PFSK-1 (cell line): ENCODE measurements at regions not wholly inside any gene's neighbourhood (a gene's known extent, or its start where the extent isn't known, plus 50 kb on each side); places are given as distances from the start of the nearest gene placed in this dataset.

Experiments
- FOXP2 ChIP-seq: optimal IDR thresholded peaks from 2 replicates; pipeline ENCODE3; 2011; ENCODE audit warnings: borderline replicate concordance, control low read depth, inconsistent platforms; ENCODE audit not compliant: insufficient read depth; ENCODE audit errors: extremely low read length, extremely low read depth
- POLR2AphosphoS5 ChIP-seq: IDR thresholded peaks from 2 replicates; pipeline ENCODE4 v1.6.1; 2012; ENCODE audit warnings: low read depth, mild to moderate bottlenecking, control low read depth, low read length, moderate library complexity
- REST ChIP-seq, 2 experiments: IDR thresholded peaks; 2 replicates each; pipeline versions ENCODE4 v1.6.1 to v1.8.0; 2011 to 2012; ENCODE audit warnings: low read depth in 2 of 2, low read length in 2 of 2, control low read depth in 1 of 2, inconsistent platforms in 1 of 2, mild to moderate bottlenecking in 1 of 2, moderate library complexity in 1 of 2; ENCODE audit not compliant: insufficient read depth in 1 of 2
- SIN3A ChIP-seq: IDR thresholded peaks from 2 replicates; pipeline ENCODE4 v1.6.1; 2012; ENCODE audit warnings: mild to moderate bottlenecking, low read length, moderate library complexity, borderline replicate concordance; ENCODE audit not compliant: insufficient read depth
- TAF1 ChIP-seq: IDR thresholded peaks from 2 replicates; pipeline ENCODE4 v1.6.1; 2012; ENCODE audit warnings: low read length, control low read depth, borderline replicate concordance; ENCODE audit not compliant: insufficient read depth

- TF ChIP-seq FOXP2: no peak
- TF ChIP-seq TAF1: no peak
- no peak for TF ChIP-seq SIN3A
- TF ChIP-seq REST (IDR thresholded peaks at IDR 0.05; ENCODE audit: insufficient read depth in 1 of 2, low read depth in 2 of 2, low read length in 2 of 2): no peak
- no peak for TF ChIP-seq POLR2AphosphoS5
Measured at GRCh38 chr2:225104321-225104720, 62.1 kb upstream of the DOCK10 start.

GRCh38 chr2:225103737-225104141 is 61.5 kb upstream of the DOCK10 start:
- no peak for TF ChIP-seq POLR2AphosphoS5
- TF ChIP-seq FOXP2: no peak
- no peak for TF ChIP-seq TAF1
- TF ChIP-seq SIN3A: no peak
- TF ChIP-seq REST (IDR thresholded peaks at IDR 0.05; ENCODE audit: insufficient read depth in 1 of 2, low read depth in 2 of 2, low read length in 2 of 2): no peak

- no peak for TF ChIP-seq FOXP2
- TF ChIP-seq POLR2AphosphoS5: no peak
- no peak for TF ChIP-seq REST (IDR thresholded peaks at IDR 0.05; ENCODE audit: insufficient read depth in 1 of 2, low read depth in 2 of 2, low read length in 2 of 2)
- no peak for TF ChIP-seq SIN3A
- no peak for TF ChIP-seq TAF1
Measured at GRCh38 chr2:225100856-225101294, 58.6 kb upstream of the DOCK10 start.

- TF ChIP-seq POLR2AphosphoS5: no peak
- TF ChIP-seq FOXP2: no peak
- no peak for TF ChIP-seq TAF1
Measured at GRCh38 chr2:225100269-225100668, 58.0 kb upstream of the DOCK10 start.

GRCh38 chr2:225097035-225097434 is 54.8 kb upstream of the DOCK10 start:
- TF ChIP-seq FOXP2: no peak
- TF ChIP-seq TAF1: no peak
- TF ChIP-seq SIN3A: no peak
- TF ChIP-seq POLR2AphosphoS5: no peak
- TF ChIP-seq REST (IDR thresholded peaks at IDR 0.05; ENCODE audit: insufficient read depth in 1 of 2, low read depth in 2 of 2, low read length in 2 of 2): no peak
